Type B pancreatic cell (in vitro differentiated cells): ENCODE measurements at regions not wholly inside any gene's neighbourhood (a gene's known extent, or its start where the extent isn't known, plus 50 kb on each side); places are given as distances from the start of the nearest gene placed in this dataset.

Experiments
- DNase-seq: peaks from one replicate; pipeline ENCODE4 v3.0.0; 2021; ENCODE audit warnings: mixed read lengths; ENCODE audit not compliant: unreplicated experiment; ENCODE audit errors: extremely low spot score
- H3K27ac Mint-ChIP-seq: 2 replicates; pipeline ENCODE4 v1.8.0; 2021; ENCODE audit warnings: mild to moderate bottlenecking, mixed read lengths
- H3K27me3 Mint-ChIP-seq: 2 replicates; pipeline ENCODE4 v1.8.0; 2021; ENCODE audit warnings: mixed read lengths
- H3K36me3 Mint-ChIP-seq: 2 replicates; pipeline ENCODE4 v1.8.0; 2021; ENCODE audit warnings: mixed read lengths
- H3K4me1 Mint-ChIP-seq: one replicate; pipeline ENCODE4 v1.8.0; 2021; ENCODE audit warnings: mixed read lengths; ENCODE audit not compliant: unreplicated experiment
- H3K4me3 Mint-ChIP-seq: 2 replicates; pipeline ENCODE4 v1.8.0; 2021; ENCODE audit warnings: mild to moderate bottlenecking, mixed read lengths
- H3K9me3 Mint-ChIP-seq: 2 replicates; pipeline ENCODE4 v1.8.0; 2021; ENCODE audit warnings: mixed read lengths
- CTCF ChIP-seq: fragments of 200-600 bp; sonication (generic); conservative IDR thresholded peaks from 2 replicates; pipeline ENCODE4 v1.5.0; 2021; ENCODE audit warnings: antibody characterized with exemption, mild to moderate bottlenecking

GRCh38 chr2:59604123-59604522 is 949.3 kb downstream of the BCL11A start:
- no peaks in the 10 kb centered on the region for H3K27me3 Mint-ChIP-seq
- no peaks in the 10 kb centered on the region for H3K9me3 Mint-ChIP-seq
- no peak overlapping the region for H3K27ac Mint-ChIP-seq
- DNase-seq = no peak
- no peak overlapping the region for H3K4me3 Mint-ChIP-seq
- H3K4me1 Mint-ChIP-seq = peaks cover 7% of the 10 kb centered on the region
- no peaks in the 10 kb centered on the region for H3K36me3 Mint-ChIP-seq
- TF ChIP-seq CTCF = no peak

- Mint-ChIP-seq H3K36me3 (no peaks in the 10 kb centered on the region), H3K4me3 (no peak overlapping the region), H3K4me1 (peaks cover 9% of the 10 kb centered on the region), H3K27ac (no peak overlapping the region), H3K9me3 (no peaks in the 10 kb centered on the region), H3K27me3 (no peaks in the 10 kb centered on the region)
- no peak for DNase-seq
- no peak for TF ChIP-seq CTCF
These were observed 958.7 kb downstream of the BCL11A start for GRCh38 chr2:59594671-59595222.

- H3K36me3 Mint-ChIP-seq = no peaks in the 10 kb centered on the region
- H3K9me3 Mint-ChIP-seq = no peaks in the 10 kb centered on the region
- TF ChIP-seq CTCF = no peak
- no peak overlapping the region for H3K27ac Mint-ChIP-seq
- no peaks in the 10 kb centered on the region for H3K27me3 Mint-ChIP-seq
- DNase-seq = no peak
- H3K4me3 Mint-ChIP-seq = no peak overlapping the region
- peaks cover 30% of the 10 kb centered on the region for H3K4me1 Mint-ChIP-seq
These were observed 962.7 kb downstream of the BCL11A start for GRCh38 chr2:59590798-59591197.

- Mint-ChIP-seq H3K9me3 (no peaks in the 10 kb centered on the region), H3K27me3 (no peaks in the 10 kb centered on the region), H3K36me3 (no peaks in the 10 kb centered on the region), H3K4me3 (no peak overlapping the region), H3K27ac (no peak overlapping the region), H3K4me1 (peaks cover 35% of the 10 kb centered on the region)
- no peak for TF ChIP-seq CTCF
- no peak for DNase-seq
These were observed 963.6 kb downstream of the BCL11A start for GRCh38 chr2:59589881-59590280.

GRCh38 chr2:59588286-59588685 is 965.2 kb downstream of the BCL11A start:
- H3K4me1 Mint-ChIP-seq = peaks cover 33% of the 10 kb centered on the region
- TF ChIP-seq CTCF = no peak
- no peaks in the 10 kb centered on the region for H3K36me3 Mint-ChIP-seq
- no peak for DNase-seq
- H3K4me3 Mint-ChIP-seq = peak overlapping the region; percentile 20
- peaks cover 2% of the 10 kb centered on the region for H3K9me3 Mint-ChIP-seq
- no peak overlapping the region for H3K27ac Mint-ChIP-seq
- no peaks in the 10 kb centered on the region for H3K27me3 Mint-ChIP-seq

- TF ChIP-seq CTCF = no peak
- no peak for DNase-seq
- Mint-ChIP-seq H3K27ac (no peak overlapping the region), H3K9me3 (peaks cover 4% of the 10 kb centered on the region), H3K36me3 (no peaks in the 10 kb centered on the region), H3K4me1 (peaks cover 33% of the 10 kb centered on the region), H3K27me3 (no peaks in the 10 kb centered on the region), H3K4me3 (no peak overlapping the region)
These were observed 967.3 kb downstream of the BCL11A start for GRCh38 chr2:59586176-59586575.
